ENCODE measurements at regions not wholly inside any gene's neighbourhood (a gene's known extent, or its start where the extent isn't known, plus 50 kb on each side); places are given as distances from the start of the nearest gene placed in this dataset.
"Not testable (repeated sequence)": the region's sequence is repeated elsewhere in the genome, so short reads cannot be mapped to it uniquely, and the experiment has no call there.

- DNase-seq (ENCODE audit: low read depth) = no peak
Observed at GRCh38 chr13:33550885-33551284, 265.3 kb upstream of the STARD13 start.

GRCh38 chr13:33554919-33555791, 262.8 kb upstream of the RFC3 start:
- no peak for DNase-seq (ENCODE audit: low read depth)

- DNase-seq (ENCODE audit: low read depth) = no peak
Observed at GRCh38 chr13:33556828-33557227, 261.1 kb upstream of the RFC3 start.

GRCh38 chr13:33560726-33561125, 257.2 kb upstream of the RFC3 start:
- no peak for DNase-seq (ENCODE audit: low read depth)

- DNase-seq (ENCODE audit: low read depth) = no peak
Observed at GRCh38 chr13:33561627-33562026, 256.3 kb upstream of the RFC3 start.

GRCh38 chr13:33571618-33572017, 246.3 kb upstream of the RFC3 start:
- DNase-seq (ENCODE audit: low read depth) = no peak

- not testable (repeated sequence) for DNase-seq (ENCODE audit: low read depth)
Observed at GRCh38 chr13:33572322-33572721, 245.6 kb upstream of the RFC3 start.

- no peak for DNase-seq (ENCODE audit: low read depth)
Observed at GRCh38 chr13:33575378-33575777, 242.6 kb upstream of the RFC3 start.

- no peak for DNase-seq (ENCODE audit: low read depth)
Observed at GRCh38 chr13:33577007-33577406, 240.9 kb upstream of the RFC3 start.

GRCh38 chr13:33578786-33579185, 239.2 kb upstream of the RFC3 start:
- DNase-seq (ENCODE audit: low read depth) = no peak

- no peak for DNase-seq (ENCODE audit: low read depth)
Observed at GRCh38 chr13:33582121-33582520, 235.8 kb upstream of the RFC3 start.

GRCh38 chr13:33583398-33583797, 234.6 kb upstream of the RFC3 start:
- no peak for DNase-seq (ENCODE audit: low read depth)

GRCh38 chr13:33590936-33591335, 227.0 kb upstream of the RFC3 start:
- no peak for DNase-seq (ENCODE audit: low read depth)

GRCh38 chr13:33606692-33607091, 211.3 kb upstream of the RFC3 start:
- DNase-seq (ENCODE audit: low read depth) = no peak

- DNase-seq (ENCODE audit: low read depth) = no peak
Observed at GRCh38 chr13:33610438-33611120, 207.4 kb upstream of the RFC3 start.

GRCh38 chr13:33611121-33611805, 206.7 kb upstream of the RFC3 start:
- DNase-seq (ENCODE audit: low read depth) = no peak

GRCh38 chr13:33612641-33613638, 205.0 kb upstream of the RFC3 start:
- DNase-seq (ENCODE audit: low read depth) = no peak

- DNase-seq (ENCODE audit: low read depth) = no peak
Observed at GRCh38 chr13:33615436-33615835, 202.5 kb upstream of the RFC3 start.

- no peak for DNase-seq (ENCODE audit: low read depth)
Observed at GRCh38 chr13:33616130-33616529, 201.8 kb upstream of the RFC3 start.

- DNase-seq (ENCODE audit: low read depth) = no peak
Observed at GRCh38 chr13:33617055-33617454, 200.9 kb upstream of the RFC3 start.

- no peak for DNase-seq (ENCODE audit: low read depth)
Observed at GRCh38 chr13:33624253-33624652, 193.7 kb upstream of the RFC3 start.

Measured in forelimb muscle (tissue), 1 donor.